ENCODE measurements at regions not wholly inside any gene's neighbourhood (a gene's known extent, or its start where the extent isn't known, plus 50 kb on each side); places are given as distances from the start of the nearest gene placed in this dataset.

DNA sequence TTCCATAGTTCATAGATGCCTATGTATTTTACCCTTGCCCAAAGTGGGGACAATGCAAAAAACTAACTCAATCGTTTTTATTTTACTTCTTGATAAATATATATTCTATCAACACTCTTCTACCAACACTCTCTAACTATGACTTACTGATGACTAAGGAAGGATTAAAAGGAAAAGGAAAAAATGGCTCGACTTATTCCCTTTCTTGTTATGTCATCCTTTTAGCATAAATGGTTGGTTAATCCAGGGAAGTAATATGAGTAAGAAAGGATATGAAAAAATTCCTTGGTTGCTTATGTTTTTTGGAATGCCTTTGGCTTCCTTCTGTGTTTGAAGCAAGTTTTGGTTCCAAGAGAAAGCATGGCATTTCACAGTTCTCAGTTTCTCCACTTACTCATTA, 1087.1 kb downstream of the C4orf33 start:
- Mint-ChIP-seq H3K27ac (ENCODE audit: low read depth) (no peak overlapping the region), H3K4me1 (no peaks in the 10 kb centered on the region), H3K27me3 (no peaks in the 10 kb centered on the region), H3K9me3 (peaks cover 6% of the 10 kb centered on the region), H3K36me3 (ENCODE audit: insufficient read depth) (no peaks in the 10 kb centered on the region), H3K4me3 (no peak overlapping the region)
- DNase-seq (ENCODE audit: low spot score in 2 of 2) (no peak), ATAC-seq (replicated peaks; ENCODE audit: extremely low read depth, poor library complexity, severe bottlenecking) (no peak)

DNA sequence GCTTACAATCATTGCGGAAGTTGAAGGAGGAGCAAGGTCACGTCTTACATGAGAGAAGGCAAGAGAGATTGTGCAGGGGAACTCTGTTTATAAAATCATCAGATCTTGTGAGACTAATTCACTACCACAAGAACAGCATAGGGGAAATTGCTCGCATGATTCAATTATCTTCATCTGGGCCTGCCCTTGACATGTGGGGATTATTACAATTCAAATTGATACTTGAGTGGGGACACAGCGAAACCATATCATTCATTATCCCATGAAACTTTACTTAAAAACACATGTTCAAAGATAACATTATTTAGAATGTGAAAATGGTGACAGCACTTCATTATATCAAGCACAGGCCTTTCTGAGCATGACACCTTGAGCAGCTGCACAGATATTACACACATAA, 1087.8 kb downstream of the C4orf33 start:
- H3K27me3 Mint-ChIP-seq: no peaks in the 10 kb centered on the region
- H3K36me3 Mint-ChIP-seq (ENCODE audit: insufficient read depth): no peaks in the 10 kb centered on the region
- H3K27ac Mint-ChIP-seq (ENCODE audit: low read depth): no peak overlapping the region
- no peak overlapping the region for H3K4me3 Mint-ChIP-seq
- peaks cover 8% of the 10 kb centered on the region for H3K9me3 Mint-ChIP-seq
- H3K4me1 Mint-ChIP-seq: no peaks in the 10 kb centered on the region
- ATAC-seq (replicated peaks; ENCODE audit: extremely low read depth, poor library complexity, severe bottlenecking): no peak
- DNase-seq (ENCODE audit: low spot score in 2 of 2): no peak

DNA sequence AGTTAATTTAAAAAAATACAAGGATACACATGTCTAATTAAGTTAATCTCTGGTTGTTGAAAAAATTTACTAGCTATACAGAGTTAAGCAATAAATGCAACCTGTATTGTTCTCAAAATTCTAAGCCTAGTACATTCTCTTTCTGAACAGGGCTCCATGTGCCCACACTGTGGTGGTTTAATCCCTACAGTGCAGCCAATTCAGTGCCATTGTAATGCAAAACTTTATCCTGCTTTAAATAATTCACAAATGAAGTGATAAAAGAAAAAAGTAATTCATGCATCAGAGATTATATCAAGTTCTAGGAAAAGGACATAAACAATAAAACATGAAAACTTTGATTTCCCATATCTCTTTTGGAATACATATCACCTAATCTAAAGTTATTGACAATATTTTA, 1089.2 kb downstream of the C4orf33 start:
- no peaks in the 10 kb centered on the region for H3K27me3 Mint-ChIP-seq
- no peaks in the 10 kb centered on the region for H3K36me3 Mint-ChIP-seq (ENCODE audit: insufficient read depth)
- peaks cover 11% of the 10 kb centered on the region for H3K9me3 Mint-ChIP-seq
- no peaks in the 10 kb centered on the region for H3K4me1 Mint-ChIP-seq
- H3K4me3 Mint-ChIP-seq: no peak overlapping the region
- DNase-seq (ENCODE audit: low spot score in 2 of 2) (no peak), ATAC-seq (replicated peaks; ENCODE audit: extremely low read depth, poor library complexity, severe bottlenecking) (no peak)
- no peak overlapping the region for H3K27ac Mint-ChIP-seq (ENCODE audit: low read depth)

DNA sequence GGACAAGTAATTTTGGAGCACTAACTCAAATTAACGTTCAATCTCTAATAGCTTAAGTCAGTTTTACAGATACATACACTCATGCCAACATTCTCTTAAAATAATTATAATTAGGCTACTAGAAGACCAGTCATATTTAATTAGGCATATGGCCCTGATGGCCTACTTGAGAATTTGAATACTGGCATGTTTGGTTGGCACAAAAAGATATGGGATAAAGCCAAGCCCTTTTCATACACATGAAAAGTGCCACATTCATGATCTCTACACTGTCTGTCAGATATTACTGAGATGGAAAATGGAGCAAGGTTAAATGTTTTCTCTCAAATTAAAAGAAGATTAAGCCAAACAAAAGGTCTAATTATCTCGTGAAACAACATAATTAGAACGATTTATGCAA, 1091.0 kb downstream of the C4orf33 start:
- Mint-ChIP-seq H3K4me1 (no peaks in the 10 kb centered on the region), H3K27ac (ENCODE audit: low read depth) (no peak overlapping the region), H3K27me3 (no peaks in the 10 kb centered on the region), H3K9me3 (peaks cover 20% of the 10 kb centered on the region), H3K36me3 (ENCODE audit: insufficient read depth) (no peaks in the 10 kb centered on the region), H3K4me3 (no peak overlapping the region)
- no peak for ATAC-seq (replicated peaks; ENCODE audit: extremely low read depth, poor library complexity, severe bottlenecking)
- DNase-seq (ENCODE audit: low spot score in 2 of 2): no peak

DNA sequence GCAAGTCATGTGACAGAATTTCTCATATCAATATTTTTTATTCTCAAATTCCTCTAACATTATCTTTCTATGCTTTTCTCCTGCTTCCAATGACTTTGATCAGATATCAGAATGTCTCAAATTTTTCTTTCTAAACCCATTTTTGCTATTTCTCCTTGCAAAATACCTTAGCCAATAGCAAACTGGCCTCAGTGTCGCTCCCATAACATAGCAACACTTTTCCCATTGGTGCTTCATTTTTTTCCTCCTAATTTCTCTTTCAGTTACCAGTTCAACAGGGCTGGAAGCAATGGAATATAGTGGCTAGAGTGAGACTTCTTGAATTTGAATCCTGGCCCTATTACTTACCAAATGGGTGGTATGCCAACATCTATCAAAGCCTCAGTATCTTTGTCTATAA, 1091.6 kb downstream of the C4orf33 start:
- no peaks in the 10 kb centered on the region for H3K36me3 Mint-ChIP-seq (ENCODE audit: insufficient read depth)
- no peaks in the 10 kb centered on the region for H3K4me1 Mint-ChIP-seq
- no peak overlapping the region for H3K4me3 Mint-ChIP-seq
- DNase-seq (ENCODE audit: low spot score in 2 of 2) (no peak), ATAC-seq (replicated peaks; ENCODE audit: extremely low read depth, poor library complexity, severe bottlenecking) (no peak)
- peaks cover 24% of the 10 kb centered on the region for H3K9me3 Mint-ChIP-seq
- H3K27ac Mint-ChIP-seq (ENCODE audit: low read depth): no peak overlapping the region
- H3K27me3 Mint-ChIP-seq: no peaks in the 10 kb centered on the region

GRCh38 chr4:130192787-130193186, 1096.8 kb downstream of the C4orf33 start:
- no peak overlapping the region for H3K27ac Mint-ChIP-seq (ENCODE audit: low read depth)
- H3K4me3 Mint-ChIP-seq: no peak overlapping the region
- no peak for ATAC-seq (replicated peaks; ENCODE audit: extremely low read depth, poor library complexity, severe bottlenecking)
- H3K36me3 Mint-ChIP-seq (ENCODE audit: insufficient read depth): no peaks in the 10 kb centered on the region
- no peak for DNase-seq (ENCODE audit: low spot score in 2 of 2)
- H3K27me3 Mint-ChIP-seq: no peaks in the 10 kb centered on the region
- no peaks in the 10 kb centered on the region for H3K4me1 Mint-ChIP-seq
- peaks cover 21% of the 10 kb centered on the region for H3K9me3 Mint-ChIP-seq

DNA sequence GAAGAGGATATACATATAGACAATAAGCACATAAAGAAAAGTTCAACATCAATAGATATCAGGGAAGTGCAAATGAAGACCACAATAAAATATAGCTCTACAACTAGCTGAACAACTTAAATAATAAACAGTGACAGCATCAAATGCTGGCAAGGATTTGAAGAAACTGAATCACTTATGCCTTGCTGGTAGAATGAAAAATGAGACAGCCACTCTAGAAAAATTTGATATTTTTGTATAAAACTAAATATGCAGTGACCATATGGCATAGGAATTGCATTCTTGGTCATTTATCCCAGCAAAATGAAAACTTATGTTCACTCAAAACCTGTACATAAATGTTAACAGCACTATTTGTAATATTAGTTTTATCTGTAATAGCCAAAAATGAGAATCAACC, 1102.0 kb downstream of the C4orf33 start:
- DNase-seq (ENCODE audit: low spot score in 2 of 2) (no peak), ATAC-seq (replicated peaks; ENCODE audit: extremely low read depth, poor library complexity, severe bottlenecking) (no peak)
- no peak overlapping the region for H3K27ac Mint-ChIP-seq (ENCODE audit: low read depth)
- no peaks in the 10 kb centered on the region for H3K27me3 Mint-ChIP-seq
- peaks cover 7% of the 10 kb centered on the region for H3K9me3 Mint-ChIP-seq
- H3K36me3 Mint-ChIP-seq (ENCODE audit: insufficient read depth): no peaks in the 10 kb centered on the region
- no peak overlapping the region for H3K4me3 Mint-ChIP-seq
- H3K4me1 Mint-ChIP-seq: no peaks in the 10 kb centered on the region

- no peak overlapping the region for H3K27ac Mint-ChIP-seq (ENCODE audit: low read depth)
- H3K36me3 Mint-ChIP-seq (ENCODE audit: insufficient read depth): no peaks in the 10 kb centered on the region
- peaks cover 7% of the 10 kb centered on the region for H3K9me3 Mint-ChIP-seq
- no peak overlapping the region for H3K4me3 Mint-ChIP-seq
- no peaks in the 10 kb centered on the region for H3K27me3 Mint-ChIP-seq
- H3K4me1 Mint-ChIP-seq: no peaks in the 10 kb centered on the region
- DNase-seq (ENCODE audit: low spot score in 2 of 2) (no peak), ATAC-seq (replicated peaks; ENCODE audit: extremely low read depth, poor library complexity, severe bottlenecking) (no peak)
Observed at GRCh38 chr4:130203571-130203970, 1107.6 kb downstream of the C4orf33 start.

DNA sequence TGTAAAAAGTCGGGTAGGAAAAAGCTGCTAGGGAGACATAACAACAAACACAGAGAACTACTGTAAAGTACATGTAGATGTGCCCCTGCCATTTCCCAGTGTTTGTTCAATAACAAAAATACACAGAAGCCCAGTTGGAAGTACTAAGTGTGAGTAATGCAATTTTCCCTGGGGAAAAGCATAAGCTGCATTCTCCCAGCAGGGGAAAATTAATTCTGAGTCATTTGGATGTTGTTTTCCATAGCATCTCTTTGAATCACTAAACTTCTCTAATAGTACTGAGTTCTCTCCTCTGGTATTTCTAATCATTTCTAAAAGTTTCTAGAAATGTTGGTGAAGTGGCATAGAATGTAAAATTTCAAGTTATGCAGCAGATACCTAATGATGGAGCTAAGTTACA, 1114.9 kb downstream of the C4orf33 start:
- Mint-ChIP-seq H3K9me3 (no peaks in the 10 kb centered on the region), H3K27me3 (no peaks in the 10 kb centered on the region), H3K36me3 (ENCODE audit: insufficient read depth) (no peaks in the 10 kb centered on the region), H3K4me1 (no peaks in the 10 kb centered on the region), H3K27ac (ENCODE audit: low read depth) (no peak overlapping the region), H3K4me3 (no peak overlapping the region)
- DNase-seq (ENCODE audit: low spot score in 2 of 2) (no peak), ATAC-seq (replicated peaks; ENCODE audit: extremely low read depth, poor library complexity, severe bottlenecking) (no peak)

- H3K27ac Mint-ChIP-seq (ENCODE audit: low read depth): no peak overlapping the region
- H3K4me3 Mint-ChIP-seq: no peak overlapping the region
- no peaks in the 10 kb centered on the region for H3K9me3 Mint-ChIP-seq
- no peak for ATAC-seq (replicated peaks; ENCODE audit: extremely low read depth, poor library complexity, severe bottlenecking)
- H3K4me1 Mint-ChIP-seq: no peaks in the 10 kb centered on the region
- no peak for DNase-seq (ENCODE audit: low spot score in 2 of 2)
- peaks cover 1% of the 10 kb centered on the region for H3K36me3 Mint-ChIP-seq (ENCODE audit: insufficient read depth)
- H3K27me3 Mint-ChIP-seq: no peaks in the 10 kb centered on the region
Observed at GRCh38 chr4:130214268-130214667, 1118.3 kb downstream of the C4orf33 start.

DNA sequence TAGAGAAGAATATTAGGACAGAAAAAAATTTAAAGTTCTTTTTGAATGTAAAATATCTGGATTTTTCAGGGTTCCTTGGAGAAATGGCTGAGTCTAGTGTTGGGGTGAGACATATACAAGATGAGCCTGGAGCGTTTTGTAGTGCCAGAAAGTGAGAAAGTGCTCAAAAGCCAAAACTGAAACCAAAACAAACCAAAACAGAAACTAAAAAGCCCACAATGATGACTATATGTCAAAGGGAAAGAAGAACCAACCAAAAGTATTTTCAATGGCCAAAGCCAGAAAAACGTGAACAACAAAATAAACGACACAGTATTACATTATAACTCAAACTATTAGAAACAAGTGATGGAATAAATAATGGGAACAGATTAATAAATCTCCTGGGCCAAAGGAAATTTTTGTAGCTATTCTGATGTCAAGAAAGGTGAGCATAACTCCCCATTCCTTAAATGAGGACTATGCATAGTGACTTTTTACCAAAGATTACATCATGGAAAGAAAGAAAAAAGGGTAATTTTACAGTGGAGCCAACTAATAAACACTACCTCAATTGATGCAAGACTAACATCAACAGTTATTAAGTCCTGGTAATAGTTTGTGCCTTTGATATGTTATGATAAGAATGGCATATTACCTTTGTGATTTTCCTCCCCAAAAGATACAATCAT, 1137.6 kb downstream of the C4orf33 start:
- peak overlapping the region; percentile 52 for H3K27ac Mint-ChIP-seq (ENCODE audit: low read depth)
- DNase-seq (ENCODE audit: low spot score in 2 of 2): no peak
- H3K27me3 Mint-ChIP-seq: no peaks in the 10 kb centered on the region
- H3K36me3 Mint-ChIP-seq (ENCODE audit: insufficient read depth): no peaks in the 10 kb centered on the region
- H3K9me3 Mint-ChIP-seq: peaks cover 13% of the 10 kb centered on the region
- H3K4me1 Mint-ChIP-seq: no peaks in the 10 kb centered on the region
- peak overlapping the region; percentile 26 for H3K4me3 Mint-ChIP-seq
- ATAC-seq (replicated peaks; ENCODE audit: extremely low read depth, poor library complexity, severe bottlenecking): no peak

- no peak for DNase-seq (ENCODE audit: low spot score in 2 of 2)
- Mint-ChIP-seq H3K36me3 (ENCODE audit: insufficient read depth) (no peaks in the 10 kb centered on the region), H3K4me1 (no peaks in the 10 kb centered on the region), H3K9me3 (peaks cover 13% of the 10 kb centered on the region), H3K27ac (ENCODE audit: low read depth) (no peak overlapping the region), H3K27me3 (no peaks in the 10 kb centered on the region), H3K4me3 (no peak overlapping the region)
- ATAC-seq (replicated peaks; ENCODE audit: extremely low read depth, poor library complexity, severe bottlenecking): no peak
Observed at GRCh38 chr4:130238121-130238520, 1142.2 kb downstream of the C4orf33 start.

DNA sequence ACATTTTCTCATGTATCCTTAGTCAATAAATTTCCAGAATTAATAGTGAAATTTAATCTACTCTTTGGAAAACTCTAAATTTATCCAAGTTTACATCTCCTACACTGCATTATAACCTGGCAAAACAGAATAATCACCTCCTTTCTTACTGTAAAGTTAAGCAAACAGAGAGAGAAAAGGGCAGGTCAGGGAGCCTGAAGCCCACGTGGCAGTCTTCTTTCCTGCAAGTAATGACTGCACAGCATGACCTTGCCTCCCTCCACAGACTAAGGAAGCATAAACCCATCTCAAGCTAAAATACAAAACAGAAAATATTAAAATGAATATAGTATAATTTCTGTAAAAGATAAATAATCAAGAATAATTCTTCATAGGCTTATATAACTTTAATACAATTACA, 1153.0 kb downstream of the C4orf33 start:
- H3K9me3 Mint-ChIP-seq: peaks cover 5% of the 10 kb centered on the region

GRCh38 chr4:130257271-130257670, 1161.3 kb downstream of the C4orf33 start:
- peaks cover 15% of the 10 kb centered on the region for H3K9me3 Mint-ChIP-seq
- H3K27ac Mint-ChIP-seq (ENCODE audit: low read depth): no peak overlapping the region
- ATAC-seq (replicated peaks; ENCODE audit: extremely low read depth, poor library complexity, severe bottlenecking) (no peak), DNase-seq (ENCODE audit: low spot score in 2 of 2) (no peak)
- no peaks in the 10 kb centered on the region for H3K4me1 Mint-ChIP-seq
- no peaks in the 10 kb centered on the region for H3K27me3 Mint-ChIP-seq
- no peaks in the 10 kb centered on the region for H3K36me3 Mint-ChIP-seq (ENCODE audit: insufficient read depth)
- no peak overlapping the region for H3K4me3 Mint-ChIP-seq

More for the DNA sequence above, 1153.0 kb downstream of the C4orf33 start:
- no peak overlapping the region for H3K27ac Mint-ChIP-seq (ENCODE audit: low read depth)
- no peak overlapping the region for H3K4me3 Mint-ChIP-seq
- no peaks in the 10 kb centered on the region for H3K4me1 Mint-ChIP-seq
- H3K27me3 Mint-ChIP-seq: no peaks in the 10 kb centered on the region
- H3K36me3 Mint-ChIP-seq (ENCODE audit: insufficient read depth): peaks cover 2% of the 10 kb centered on the region
- DNase-seq (ENCODE audit: low spot score in 2 of 2) (no peak), ATAC-seq (replicated peaks; ENCODE audit: extremely low read depth, poor library complexity, severe bottlenecking) (no peak)
